Panc1 (cell line): ENCODE measurements at regions not wholly inside any gene's neighbourhood (a gene's known extent, or its start where the extent isn't known, plus 50 kb on each side); places are given as distances from the start of the nearest gene placed in this dataset.

Experiments used
- ATAC-seq: fragments of 200-7000 bp; cut with Tn5 transposase; 2 replicates; pipeline ENCODE4 v1.9.1; 2020; ENCODE audit warnings: mild to moderate bottlenecking, moderate library complexity
- BruUV-seq: library from RNA; stranded (reverse); fragments of 400-500 nt; replicated peaks from 2 replicates; lab custom pipeline; 2021; lab: Mats Ljungman, UMichigan
- CTCF ChIA-PET: fragments of 300-600 bp; sonication (Branson Sonifier 250); formaldehyde crosslinking; loops from one replicate; lab custom pipeline; 2022; ENCODE audit warnings: antibody characterized with exemption; lab: Charles Lee
- POLR2A ChIA-PET: fragments of 300-600 bp; sonication (Branson Sonifier 250); formaldehyde crosslinking; loops from one replicate; lab custom pipeline; 2022; ENCODE audit warnings: antibody characterized with exemption; lab: Charles Lee
- DNase-seq: peaks from one replicate; pipeline ENCODE4 v3.0.0-alpha.2; 2010; ENCODE audit warnings: low read depth, low spot score
- H3K27ac ChIP-seq: 2 replicates; pipeline ENCODE4 v1.5.1; 2011; ENCODE audit warnings: mild to moderate bottlenecking, low read length, inconsistent platforms
- H3K27me3 ChIP-seq: fragments of 200-500 bp; sonication (Bioruptor generic); 2 replicates; pipeline ENCODE4 v1.6.0; 2014; ENCODE audit warnings: low read length, inconsistent platforms; ENCODE audit not compliant: control insufficient read depth, insufficient read depth
- H3K36me3 ChIP-seq: fragments of 200-500 bp; sonication (Bioruptor generic); 2 replicates; pipeline ENCODE4 v1.5.1; 2014; ENCODE audit warnings: inconsistent platforms, mild to moderate bottlenecking, low read length, moderate library complexity; ENCODE audit not compliant: control insufficient read depth, insufficient read depth
- H3K4me1 ChIP-seq: 2 replicates; pipeline ENCODE4 v1.5.1; 2011; ENCODE audit warnings: inconsistent platforms, mild to moderate bottlenecking, low read length, moderate library complexity; ENCODE audit not compliant: control insufficient read depth, insufficient read depth
- H3K4me3 ChIP-seq, 2 experiments: 2 replicates each; pipeline ENCODE4 v1.5.1; 2011 to 2012; ENCODE audit warnings: low read depth in 2 of 2, low read length in 2 of 2, mild to moderate bottlenecking in 2 of 2, inconsistent platforms in 1 of 2, moderate library complexity in 1 of 2
- H3K9me3 ChIP-seq: fragments of 200-500 bp; sonication (Bioruptor generic); 2 replicates; pipeline ENCODE4 v1.5.1; 2014; ENCODE audit warnings: low read depth, mild to moderate bottlenecking, inconsistent platforms, low read length, moderate library complexity; ENCODE audit not compliant: control insufficient read depth, insufficient read depth
- CTCF ChIP-seq: fragments of 450-650 bp; IDR thresholded peaks from 2 replicates; pipeline ENCODE4 v1.5.1; 2017; ENCODE audit warnings: mild to moderate bottlenecking
- POLR2AphosphoS5 ChIP-seq: IDR thresholded peaks from 2 replicates; pipeline ENCODE4 v1.6.1; 2012; ENCODE audit warnings: mild to moderate bottlenecking, low read depth, low read length, moderate library complexity
- REST ChIP-seq, 2 experiments: IDR thresholded peaks; 2 replicates each; pipeline ENCODE4 v1.6.1; 2011 to 2012; ENCODE audit warnings: low read depth in 2 of 2, control low read depth in 1 of 2, low read length in 1 of 2, mild to moderate bottlenecking in 1 of 2, moderate library complexity in 1 of 2; ENCODE audit not compliant: insufficient read depth in 1 of 2
- SIN3A ChIP-seq: IDR thresholded peaks from 2 replicates; pipeline ENCODE4 v1.6.1; 2012; ENCODE audit warnings: low read depth, mild to moderate bottlenecking, low read length, moderate library complexity, borderline replicate concordance; ENCODE audit not compliant: insufficient read depth
- TCF7L2 ChIP-seq: IDR thresholded peaks from 2 replicates; pipeline ENCODE4 v1.6.1; 2011; ENCODE audit warnings: mild to moderate bottlenecking, low read depth, low read length, inconsistent platforms
- in situ Hi-C: cut with HindIII; loops from 2 replicates; pipeline ENCODE4 v1.10.0; 2016; ENCODE audit warnings: low sequenced_read_pairs, low pct_unique_long_range_greater_than_20kb
- intact Hi-C: fragments of 100-400 bp; cut with micrococcal nuclease; formaldehyde crosslinking; loops from one replicate; pipeline ENCODE4 v1.10.0; 2022; ENCODE audit not compliant: unreplicated experiment

- ATAC-seq, result no peak
- H3K4me3 ChIP-seq, result no peak overlapping the region
- no TSS peak for BruUV-seq
Measured at GRCh38 chr12:90099288-90099687, 390.6 kb upstream of the ATP2B1 start.

GRCh38 chr12:90098132-90098779 is 389.6 kb upstream of the ATP2B1 start:
- Histone ChIP-seq H3K27ac (no peak overlapping the region; the same call in 1 of the 2 replicates), H3K4me3 (no peak overlapping the region), H3K36me3 (no peaks in the 10 kb centered on the region), H3K9me3 (no peaks in the 10 kb centered on the region), H3K4me1 (no peaks in the 10 kb centered on the region), H3K27me3 (no peaks in the 10 kb centered on the region)
- ATAC-seq (no peak), DNase-seq (no peak)
- POLR2A ChIA-PET, result no interaction called here
- BruUV-seq, result no TSS peak
- CTCF ChIA-PET, result no interaction called here
- intact Hi-C loops, result no loop called here
- TF ChIP-seq REST (IDR thresholded peaks at IDR 0.05; ENCODE audit: insufficient read depth in 1 of 2, low read depth in 2 of 2, low read length in 1 of 2) (no peak), CTCF (no peak), SIN3A (no peak), POLR2AphosphoS5 (no peak), TCF7L2 (no peak)
- in situ Hi-C loops, result no loop called here

More at GRCh38 chr12:90099288-90099687, 390.6 kb upstream of the ATP2B1 start:
- H3K27me3 ChIP-seq, result no peaks in the 10 kb centered on the region
- POLR2A ChIA-PET, result no interaction called here
- DNase-seq, result no peak
- H3K36me3 ChIP-seq, result no peaks in the 10 kb centered on the region
- TF ChIP-seq POLR2AphosphoS5, result no peak
- no peak for TF ChIP-seq TCF7L2
- TF ChIP-seq CTCF, result no peak
- no peak for TF ChIP-seq SIN3A
- no peak for TF ChIP-seq REST (IDR thresholded peaks at IDR 0.05; ENCODE audit: insufficient read depth in 1 of 2, low read depth in 2 of 2, low read length in 1 of 2)
- H3K27ac ChIP-seq, result no peak overlapping the region
- CTCF ChIA-PET, result interaction anchor here (0.7 kb wide), 1 partner anchor 576 kb away, joined by 5 read pairs; no protein-coding TSS in a partner anchor
- intact Hi-C loops (no loop called here), in situ Hi-C loops (no loop called here)
- H3K4me1 ChIP-seq, result no peaks in the 10 kb centered on the region
- no peaks in the 10 kb centered on the region for H3K9me3 ChIP-seq
